ENCODE measurements at regions not wholly inside any gene's neighbourhood (a gene's known extent, or its start where the extent isn't known, plus 50 kb on each side); places are given as distances from the start of the nearest gene placed in this dataset.

DNA sequence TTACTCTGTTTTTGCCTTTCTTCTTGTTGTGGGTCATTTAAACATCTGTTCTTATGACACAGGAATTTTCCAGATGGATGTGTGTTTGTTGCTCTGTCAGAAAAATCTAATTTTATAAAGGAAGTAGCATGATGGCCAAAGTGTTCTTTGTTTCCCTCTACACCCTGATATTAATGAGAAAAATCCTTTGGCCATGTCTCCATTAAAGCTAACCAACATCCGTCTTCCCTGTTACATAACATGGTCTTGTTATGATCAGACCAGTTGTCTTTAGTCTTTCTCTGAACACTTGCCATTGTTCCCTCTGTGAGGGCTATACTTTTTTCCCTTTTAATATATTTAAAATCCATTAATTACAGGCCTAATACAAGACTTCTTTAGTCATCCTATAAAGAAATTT lies 142.2 kb upstream of the SPRY2 start:
- DNase-seq (ENCODE audit: unreplicated experiment) = no peak
- H3K4me3 Mint-ChIP-seq (ENCODE audit: unreplicated experiment) = no peak overlapping the region
- ChIA-PET POLR2A (no interaction called here), CTCF (interaction anchor here (1.3 to 1.4 kb wide), 2 partner anchors 10 to 14 kb away, joined by 3 read pairs; no protein-coding TSS in a partner anchor)
- no peaks in the 10 kb centered on the region for H3K36me3 Mint-ChIP-seq (ENCODE audit: insufficient read depth, unreplicated experiment)
- H3K4me1 Mint-ChIP-seq (ENCODE audit: insufficient read depth, unreplicated experiment) = peaks cover 6% of the 10 kb centered on the region
- BruUV-seq (replicated peaks) = no TSS peak
- H3K27ac Mint-ChIP-seq (ENCODE audit: low read depth, unreplicated experiment) = no peak overlapping the region
- no peaks in the 10 kb centered on the region for H3K9me3 Mint-ChIP-seq (ENCODE audit: unreplicated experiment)
- TF ChIP-seq, protein P1, sequence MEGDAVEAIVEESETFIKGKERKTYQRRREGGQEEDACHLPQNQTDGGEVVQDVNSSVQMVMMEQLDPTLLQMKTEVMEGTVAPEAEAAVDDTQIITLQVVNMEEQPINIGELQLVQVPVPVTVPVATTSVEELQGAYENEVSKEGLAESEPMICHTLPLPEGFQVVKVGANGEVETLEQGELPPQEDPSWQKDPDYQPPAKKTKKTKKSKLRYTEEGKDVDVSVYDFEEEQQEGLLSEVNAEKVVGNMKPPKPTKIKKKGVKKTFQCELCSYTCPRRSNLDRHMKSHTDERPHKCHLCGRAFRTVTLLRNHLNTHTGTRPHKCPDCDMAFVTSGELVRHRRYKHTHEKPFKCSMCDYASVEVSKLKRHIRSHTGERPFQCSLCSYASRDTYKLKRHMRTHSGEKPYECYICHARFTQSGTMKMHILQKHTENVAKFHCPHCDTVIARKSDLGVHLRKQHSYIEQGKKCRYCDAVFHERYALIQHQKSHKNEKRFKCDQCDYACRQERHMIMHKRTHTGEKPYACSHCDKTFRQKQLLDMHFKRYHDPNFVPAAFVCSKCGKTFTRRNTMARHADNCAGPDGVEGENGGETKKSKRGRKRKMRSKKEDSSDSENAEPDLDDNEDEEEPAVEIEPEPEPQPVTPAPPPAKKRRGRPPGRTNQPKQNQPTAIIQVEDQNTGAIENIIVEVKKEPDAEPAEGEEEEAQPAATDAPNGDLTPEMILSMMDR (IDR thresholded peaks at IDR 0.05; ENCODE audit: unreplicated experiment) = no peak
- no peaks in the 10 kb centered on the region for H3K27me3 Mint-ChIP-seq (ENCODE audit: insufficient read depth, unreplicated experiment)
- intact Hi-C loops (cut with micrococcal nuclease) = no loop called here

DNA sequence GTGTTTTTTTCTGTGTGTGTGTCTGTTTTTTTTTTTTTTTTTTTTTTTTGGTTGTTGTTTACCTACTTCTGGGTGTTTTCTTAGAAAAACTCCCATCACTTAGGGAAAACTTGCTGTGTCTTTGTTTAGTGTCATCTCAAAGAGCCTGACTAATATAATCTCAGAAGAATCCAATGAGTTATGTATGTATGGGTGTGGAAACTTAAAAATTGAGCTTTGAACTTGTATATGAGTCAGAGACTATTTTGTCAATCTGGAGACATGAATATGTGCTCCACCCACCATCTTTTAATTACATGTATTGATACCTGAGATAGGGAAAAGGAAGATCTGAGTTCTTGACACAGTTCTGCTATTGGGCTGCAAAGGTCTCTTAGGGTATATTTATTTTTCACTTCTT lies 140.7 kb upstream of the SPRY2 start:
- DNase-seq (ENCODE audit: unreplicated experiment) = no peak
- TF ChIP-seq, protein P1 (IDR thresholded peaks at IDR 0.05; ENCODE audit: unreplicated experiment) = no peak
- H3K27ac Mint-ChIP-seq (ENCODE audit: low read depth, unreplicated experiment) = no peak overlapping the region
- intact Hi-C loops (cut with micrococcal nuclease) = no loop called here
- BruUV-seq (replicated peaks) = no TSS peak
- H3K9me3 Mint-ChIP-seq (ENCODE audit: unreplicated experiment) = no peaks in the 10 kb centered on the region
- ChIA-PET CTCF (interaction anchor here (0.7 kb wide), 1 partner anchor 110 kb away, joined by 3 read pairs; no protein-coding TSS in a partner anchor), POLR2A (interaction anchor here (0.6 to 2.4 kb wide), 2 partner anchors 10 to 12 kb away, joined by 6 to 10 read pairs; no protein-coding TSS in a partner anchor)
- no peaks in the 10 kb centered on the region for H3K36me3 Mint-ChIP-seq (ENCODE audit: insufficient read depth, unreplicated experiment)
- no peaks in the 10 kb centered on the region for H3K27me3 Mint-ChIP-seq (ENCODE audit: insufficient read depth, unreplicated experiment)
- no peak overlapping the region for H3K4me3 Mint-ChIP-seq (ENCODE audit: unreplicated experiment)
- peaks cover 17% of the 10 kb centered on the region for H3K4me1 Mint-ChIP-seq (ENCODE audit: insufficient read depth, unreplicated experiment)

DNA sequence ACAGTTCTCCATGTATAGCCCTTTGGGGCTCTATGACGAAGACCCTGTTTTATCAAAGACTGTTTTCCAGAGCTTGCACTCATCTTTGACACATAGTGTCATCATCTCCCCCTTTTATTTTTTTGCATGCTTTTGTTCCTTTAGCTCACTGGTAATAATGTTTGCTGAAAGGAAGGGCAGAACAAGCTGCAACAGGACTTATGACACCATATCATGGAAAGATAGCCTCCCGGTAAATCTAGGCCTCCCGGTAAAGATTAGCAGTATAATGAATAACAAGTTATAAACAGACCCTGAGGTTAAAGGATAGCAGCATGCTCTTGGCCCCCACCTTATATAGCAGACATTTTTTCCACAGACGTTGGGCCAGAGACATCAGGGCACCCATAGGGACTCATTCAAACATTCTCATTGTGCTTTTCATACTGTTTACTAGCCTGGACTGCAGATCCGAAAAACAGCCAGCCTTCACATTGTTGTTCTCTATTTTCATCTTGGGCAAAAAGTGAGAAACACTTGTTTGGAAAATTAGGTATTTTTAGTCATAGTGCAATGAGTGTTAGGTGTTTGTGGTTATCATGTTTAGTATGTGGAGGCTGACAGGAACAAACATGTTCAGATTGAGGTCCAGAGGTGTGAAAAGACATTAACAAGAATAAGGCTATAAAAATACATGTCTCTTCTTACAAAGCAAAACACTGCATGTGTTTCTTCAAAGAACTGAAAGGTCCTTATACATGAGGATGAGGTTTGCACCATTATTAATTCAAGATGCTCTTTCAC lies 136.9 kb upstream of the SPRY2 start:
- TF ChIP-seq, protein P1 (IDR thresholded peaks at IDR 0.05; ENCODE audit: unreplicated experiment) = no peak
- intact Hi-C loops (cut with micrococcal nuclease) = no loop called here
- ChIA-PET POLR2A (interaction anchor here (0.5 to 1.7 kb wide), 4 partner anchors 9 to 926 kb away, joined by 3 to 5 read pairs (median 4); partner anchors contain the start of gene SPRY2), CTCF (interaction anchor here (0.7 to 1.0 kb wide), 2 partner anchors 102 to 135 kb away, joined by 3 to 4 read pairs; no protein-coding TSS in a partner anchor)
- Mint-ChIP-seq H3K4me1 (ENCODE audit: insufficient read depth, unreplicated experiment) (peaks cover 33% of the 10 kb centered on the region), H3K36me3 (ENCODE audit: insufficient read depth, unreplicated experiment) (no peaks in the 10 kb centered on the region), H3K4me3 (ENCODE audit: unreplicated experiment) (no peak overlapping the region), H3K27me3 (ENCODE audit: insufficient read depth, unreplicated experiment) (no peaks in the 10 kb centered on the region), H3K9me3 (ENCODE audit: unreplicated experiment) (no peaks in the 10 kb centered on the region), H3K27ac (ENCODE audit: low read depth, unreplicated experiment) (peak overlapping the region; percentile 8)
- DNase-seq (ENCODE audit: unreplicated experiment) = peak; percentile 16
- no TSS peak for BruUV-seq (replicated peaks)

DNA sequence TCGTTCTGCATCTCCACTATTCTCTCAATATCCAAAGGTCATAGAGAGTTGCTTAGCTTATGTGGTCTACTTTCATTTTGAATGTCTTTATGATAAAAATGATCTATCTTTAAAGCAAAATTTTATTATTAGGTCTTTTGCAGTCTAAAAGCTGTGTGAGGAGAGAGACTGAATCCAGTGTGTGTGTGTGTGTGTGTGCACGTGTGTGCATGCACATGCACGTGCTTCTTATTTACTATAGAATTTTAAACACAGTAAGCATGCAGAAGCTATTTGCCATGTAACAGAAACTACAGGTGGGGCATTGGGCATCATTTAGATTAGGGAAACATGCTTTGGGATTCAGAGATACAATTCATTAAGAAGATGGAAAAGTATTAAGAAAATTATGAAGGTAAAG lies 136.0 kb upstream of the SPRY2 start:
- no peaks in the 10 kb centered on the region for H3K27me3 Mint-ChIP-seq (ENCODE audit: insufficient read depth, unreplicated experiment)
- H3K4me3 Mint-ChIP-seq (ENCODE audit: unreplicated experiment) = no peak overlapping the region
- POLR2A ChIA-PET = interaction anchor here (0.5 to 1.7 kb wide), 5 partner anchors 8 to 925 kb away, joined by 3 to 5 read pairs (median 4); partner anchors contain the start of gene SPRY2
- no TSS peak for BruUV-seq (replicated peaks)
- TF ChIP-seq, protein P1 (IDR thresholded peaks at IDR 0.05; ENCODE audit: unreplicated experiment) = no peak
- intact Hi-C loops (cut with micrococcal nuclease) = no loop called here
- peaks cover 33% of the 10 kb centered on the region for H3K4me1 Mint-ChIP-seq (ENCODE audit: insufficient read depth, unreplicated experiment)
- DNase-seq (ENCODE audit: unreplicated experiment) = no peak
- H3K27ac Mint-ChIP-seq (ENCODE audit: low read depth, unreplicated experiment) = peak overlapping the region; percentile 8
- no peaks in the 10 kb centered on the region for H3K9me3 Mint-ChIP-seq (ENCODE audit: unreplicated experiment)
- no peaks in the 10 kb centered on the region for H3K36me3 Mint-ChIP-seq (ENCODE audit: insufficient read depth, unreplicated experiment)
- CTCF ChIA-PET = interaction anchor here (0.5 to 1.0 kb wide), 4 partner anchors 79 to 859 kb away, joined by 3 read pairs; no protein-coding TSS in a partner anchor
